ENCODE measurements at regions not wholly inside any gene's neighbourhood (a gene's known extent, or its start where the extent isn't known, plus 50 kb on each side); places are given as distances from the start of the nearest gene placed in this dataset.
A peak's percentile ranks its signal among the peaks of the same experiment; 100 is the strongest.
"Not testable (repeated sequence)": the region's sequence is repeated elsewhere in the genome, so short reads cannot be mapped to it uniquely, and the experiment has no call there.

GRCh38 chr2:142716463-142717242 lies 160.8 kb upstream of the KYNU start:
- H3K9me3 Mint-ChIP-seq, result no peaks in the 10 kb centered on the region
- H3K4me3 Mint-ChIP-seq, result no peak overlapping the region
- H3K27ac Mint-ChIP-seq, result no peak overlapping the region
- H3K36me3 Mint-ChIP-seq, result no peaks in the 10 kb centered on the region
- H3K27me3 Mint-ChIP-seq, result no peaks in the 10 kb centered on the region
- H3K4me1 Mint-ChIP-seq, result peaks cover 0 to 5% (median 3%) of the 10 kb centered on the region in 3 donors

- Mint-ChIP-seq H3K9me3 (no peaks in the 10 kb centered on the region), H3K27ac (no peak overlapping the region), H3K27me3 (no peaks in the 10 kb centered on the region), H3K4me3 (no peak overlapping the region), H3K36me3 (no peaks in the 10 kb centered on the region), H3K4me1 (peaks cover 0 to 5% (median 3%) of the 10 kb centered on the region in 3 donors)
These were observed 162.9 kb upstream of the KYNU start for GRCh38 chr2:142714600-142714999.

GRCh38 chr2:142710336-142710735 lies 167.1 kb upstream of the KYNU start:
- H3K4me3 Mint-ChIP-seq, result no peak overlapping the region

GRCh38 chr2:142707318-142707717 lies 170.1 kb upstream of the KYNU start:
- H3K4me3 Mint-ChIP-seq, result no peak overlapping the region

More at GRCh38 chr2:142710336-142710735, 167.1 kb upstream of the KYNU start:
- peaks cover 0 to 5% (median 3%) of the 10 kb centered on the region in 3 donors for H3K4me1 Mint-ChIP-seq
- H3K27me3 Mint-ChIP-seq, result no peaks in the 10 kb centered on the region
- H3K9me3 Mint-ChIP-seq, result no peaks in the 10 kb centered on the region
- no peak overlapping the region for H3K27ac Mint-ChIP-seq
- H3K36me3 Mint-ChIP-seq, result no peaks in the 10 kb centered on the region

DNA sequence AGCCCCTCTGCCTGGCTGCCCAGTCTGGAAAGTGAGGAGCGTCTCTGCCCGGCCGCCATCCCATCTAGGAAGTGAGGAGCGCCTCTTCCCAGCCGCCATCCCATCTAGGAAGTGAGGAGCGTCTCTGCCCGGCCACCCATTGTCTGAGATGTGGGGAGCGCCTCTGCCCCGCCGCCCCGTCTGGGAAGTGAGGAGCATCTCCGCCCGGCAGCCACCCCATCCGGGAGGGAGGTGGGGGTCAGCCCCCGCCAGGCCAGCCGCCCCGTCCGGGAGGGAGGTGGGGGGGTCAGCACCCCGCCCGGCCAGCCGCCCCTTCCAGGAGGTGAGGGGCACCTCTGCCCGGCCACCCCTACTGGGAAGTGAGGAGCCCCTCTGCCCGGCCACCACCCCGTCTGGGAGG lies 175.1 kb upstream of the KYNU start:
- H3K27me3 Mint-ChIP-seq, H3K27ac Mint-ChIP-seq, H3K36me3 Mint-ChIP-seq, H3K9me3 Mint-ChIP-seq, H3K4me3 Mint-ChIP-seq, H3K4me1 Mint-ChIP-seq: not testable (repeated sequence)

More at GRCh38 chr2:142707318-142707717, 170.1 kb upstream of the KYNU start:
- no peaks in the 10 kb centered on the region for H3K4me1 Mint-ChIP-seq
- no peaks in the 10 kb centered on the region for H3K9me3 Mint-ChIP-seq
- H3K36me3 Mint-ChIP-seq, result no peaks in the 10 kb centered on the region
- no peak overlapping the region for H3K27ac Mint-ChIP-seq
- no peaks in the 10 kb centered on the region for H3K27me3 Mint-ChIP-seq

- not testable (repeated sequence) for H3K9me3 Mint-ChIP-seq, H3K27ac Mint-ChIP-seq, H3K4me1 Mint-ChIP-seq, H3K27me3 Mint-ChIP-seq, H3K36me3 Mint-ChIP-seq
- peak overlapping the region in 1 of 4 donors; percentile 13 for H3K4me3 Mint-ChIP-seq
These were observed 181.9 kb upstream of the KYNU start for GRCh38 chr2:142695350-142696257.

GRCh38 chr2:142694282-142694681 lies 183.2 kb upstream of the KYNU start:
- Mint-ChIP-seq H3K27me3 (peaks cover 1% of the 10 kb centered on the region), H3K27ac (no peak overlapping the region), H3K9me3 (no peaks in the 10 kb centered on the region), H3K36me3 (no peaks in the 10 kb centered on the region), H3K4me3 (no peak overlapping the region), H3K4me1 (peaks cover 0 to 7% (median 5%) of the 10 kb centered on the region in 3 donors)

GRCh38 chr2:142693171-142693950 lies 184.1 kb upstream of the KYNU start:
- peaks cover 1% of the 10 kb centered on the region for H3K27me3 Mint-ChIP-seq
- H3K4me1 Mint-ChIP-seq, result peaks cover 0 to 7% (median 5%) of the 10 kb centered on the region in 3 donors
- no peak overlapping the region for H3K27ac Mint-ChIP-seq
- no peak overlapping the region for H3K4me3 Mint-ChIP-seq
- H3K9me3 Mint-ChIP-seq, result no peaks in the 10 kb centered on the region
- peaks cover 3% of the 10 kb centered on the region for H3K36me3 Mint-ChIP-seq

- peaks cover 3% of the 10 kb centered on the region for H3K27me3 Mint-ChIP-seq
- no peak overlapping the region for H3K27ac Mint-ChIP-seq
- no peaks in the 10 kb centered on the region for H3K4me1 Mint-ChIP-seq
- no peaks in the 10 kb centered on the region for H3K9me3 Mint-ChIP-seq
- peaks cover 3% of the 10 kb centered on the region for H3K36me3 Mint-ChIP-seq
- no peak overlapping the region for H3K4me3 Mint-ChIP-seq
These were observed 188.4 kb upstream of the KYNU start for GRCh38 chr2:142688856-142689605.

DNA sequence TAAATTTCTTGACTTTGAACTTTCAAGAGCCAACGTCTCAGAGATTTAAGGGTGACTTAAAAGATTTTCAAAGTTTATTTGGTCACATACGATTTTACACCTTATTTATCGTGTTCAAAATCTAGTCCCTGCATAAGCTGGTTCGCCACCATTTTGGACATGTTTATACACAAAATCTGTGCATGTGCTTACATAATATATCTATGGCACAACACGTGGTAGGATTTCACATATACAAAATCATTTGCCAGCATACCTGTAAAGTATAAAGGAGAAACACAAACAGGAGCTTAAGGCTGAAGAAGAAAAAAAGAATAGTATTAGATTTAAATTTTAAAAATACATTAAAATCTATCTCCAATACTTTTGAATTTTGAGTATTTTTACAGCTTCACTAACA lies 190.0 kb upstream of the KYNU start:
- Mint-ChIP-seq H3K4me1 (no peaks in the 10 kb centered on the region), H3K4me3 (no peak overlapping the region)

DNA sequence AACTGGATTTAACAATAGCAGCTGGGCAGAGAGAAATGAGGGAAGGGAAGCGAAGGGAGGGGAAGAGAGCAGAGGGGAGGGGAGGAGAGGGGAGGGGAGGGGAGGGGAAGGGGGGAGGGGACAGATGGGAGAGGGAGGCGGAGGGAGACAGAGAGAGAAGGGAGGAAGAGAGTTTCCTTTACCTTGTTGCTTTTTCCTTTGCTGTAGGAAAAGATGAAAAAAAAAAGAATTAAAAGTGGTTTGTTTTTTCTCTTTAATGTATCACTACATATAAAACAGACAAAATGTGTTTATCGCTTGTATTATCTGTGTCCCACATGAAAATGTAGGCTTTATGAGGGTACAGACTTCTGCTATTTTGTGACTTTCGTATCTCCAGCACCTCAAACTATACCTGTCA lies 190.4 kb upstream of the KYNU start:
- H3K36me3 Mint-ChIP-seq, result peaks cover 3% of the 10 kb centered on the region
- H3K4me1 Mint-ChIP-seq, result no peaks in the 10 kb centered on the region
- H3K27ac Mint-ChIP-seq, result no peak overlapping the region
- no peaks in the 10 kb centered on the region for H3K9me3 Mint-ChIP-seq
- H3K27me3 Mint-ChIP-seq, result peaks cover 2% of the 10 kb centered on the region
- no peak overlapping the region for H3K4me3 Mint-ChIP-seq

More for the DNA sequence above, 190.0 kb upstream of the KYNU start:
- Mint-ChIP-seq H3K9me3 (no peaks in the 10 kb centered on the region), H3K27me3 (peaks cover 2% of the 10 kb centered on the region), H3K27ac (no peak overlapping the region), H3K36me3 (peaks cover 3% of the 10 kb centered on the region)

GRCh38 chr2:142684667-142685066 lies 192.8 kb upstream of the KYNU start:
- peaks cover 4% of the 10 kb centered on the region for H3K27me3 Mint-ChIP-seq
- no peaks in the 10 kb centered on the region for H3K9me3 Mint-ChIP-seq
- H3K27ac Mint-ChIP-seq, result no peak overlapping the region
- peaks cover 3% of the 10 kb centered on the region for H3K36me3 Mint-ChIP-seq
- H3K4me1 Mint-ChIP-seq, result no peaks in the 10 kb centered on the region
- H3K4me3 Mint-ChIP-seq, result no peak overlapping the region

GRCh38 chr2:142682528-142682927 lies 194.9 kb upstream of the KYNU start:
- Mint-ChIP-seq H3K9me3 (no peaks in the 10 kb centered on the region), H3K4me3 (no peak overlapping the region), H3K36me3 (no peaks in the 10 kb centered on the region), H3K4me1 (no peaks in the 10 kb centered on the region), H3K27ac (no peak overlapping the region), H3K27me3 (peaks cover 7% of the 10 kb centered on the region)

GRCh38 chr2:142681952-142682351 lies 195.5 kb upstream of the KYNU start:
- no peaks in the 10 kb centered on the region for H3K4me1 Mint-ChIP-seq
- H3K27me3 Mint-ChIP-seq, result peaks cover 7% of the 10 kb centered on the region
- H3K36me3 Mint-ChIP-seq, result no peaks in the 10 kb centered on the region
- H3K27ac Mint-ChIP-seq, result no peak overlapping the region
- H3K9me3 Mint-ChIP-seq, result no peaks in the 10 kb centered on the region
- H3K4me3 Mint-ChIP-seq, result no peak overlapping the region

Data from IgD-negative memory B cell (primary cell).